GM12872 (cell line): ENCODE measurements at regions not wholly inside any gene's neighbourhood (a gene's known extent, or its start where the extent isn't known, plus 50 kb on each side); places are given as distances from the start of the nearest gene placed in this dataset.

Experiments
- TF ChIP-seq, protein P1 (sequence below): IDR thresholded peaks from 3 replicates; pipeline ENCODE4 v1.5.1; 2011; ENCODE audit warnings: low read depth, mild to moderate bottlenecking, low read length, moderate library complexity; ENCODE audit not compliant: insufficient read depth

DNA sequence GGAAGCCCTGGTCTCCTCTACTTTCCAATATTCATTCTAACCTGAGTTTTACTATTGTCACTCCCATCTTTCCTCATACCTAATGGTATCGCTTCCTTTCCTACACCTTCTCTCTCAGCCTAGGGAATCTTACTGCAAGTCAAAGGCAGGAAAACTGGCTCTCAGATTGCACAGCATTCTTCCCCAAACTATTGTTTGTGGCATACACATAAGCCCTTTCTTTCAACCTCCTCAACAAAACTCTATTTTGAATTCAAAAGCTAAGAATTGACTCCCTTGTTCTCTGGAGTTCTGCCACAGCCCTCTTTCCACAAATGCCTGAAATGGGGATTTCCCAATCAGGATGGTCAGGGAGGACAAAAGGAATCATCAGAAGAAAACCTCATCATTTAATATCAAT is 181.5 kb downstream of the FAM76B start:
- TF ChIP-seq, protein P1, sequence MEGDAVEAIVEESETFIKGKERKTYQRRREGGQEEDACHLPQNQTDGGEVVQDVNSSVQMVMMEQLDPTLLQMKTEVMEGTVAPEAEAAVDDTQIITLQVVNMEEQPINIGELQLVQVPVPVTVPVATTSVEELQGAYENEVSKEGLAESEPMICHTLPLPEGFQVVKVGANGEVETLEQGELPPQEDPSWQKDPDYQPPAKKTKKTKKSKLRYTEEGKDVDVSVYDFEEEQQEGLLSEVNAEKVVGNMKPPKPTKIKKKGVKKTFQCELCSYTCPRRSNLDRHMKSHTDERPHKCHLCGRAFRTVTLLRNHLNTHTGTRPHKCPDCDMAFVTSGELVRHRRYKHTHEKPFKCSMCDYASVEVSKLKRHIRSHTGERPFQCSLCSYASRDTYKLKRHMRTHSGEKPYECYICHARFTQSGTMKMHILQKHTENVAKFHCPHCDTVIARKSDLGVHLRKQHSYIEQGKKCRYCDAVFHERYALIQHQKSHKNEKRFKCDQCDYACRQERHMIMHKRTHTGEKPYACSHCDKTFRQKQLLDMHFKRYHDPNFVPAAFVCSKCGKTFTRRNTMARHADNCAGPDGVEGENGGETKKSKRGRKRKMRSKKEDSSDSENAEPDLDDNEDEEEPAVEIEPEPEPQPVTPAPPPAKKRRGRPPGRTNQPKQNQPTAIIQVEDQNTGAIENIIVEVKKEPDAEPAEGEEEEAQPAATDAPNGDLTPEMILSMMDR, result no peak

DNA sequence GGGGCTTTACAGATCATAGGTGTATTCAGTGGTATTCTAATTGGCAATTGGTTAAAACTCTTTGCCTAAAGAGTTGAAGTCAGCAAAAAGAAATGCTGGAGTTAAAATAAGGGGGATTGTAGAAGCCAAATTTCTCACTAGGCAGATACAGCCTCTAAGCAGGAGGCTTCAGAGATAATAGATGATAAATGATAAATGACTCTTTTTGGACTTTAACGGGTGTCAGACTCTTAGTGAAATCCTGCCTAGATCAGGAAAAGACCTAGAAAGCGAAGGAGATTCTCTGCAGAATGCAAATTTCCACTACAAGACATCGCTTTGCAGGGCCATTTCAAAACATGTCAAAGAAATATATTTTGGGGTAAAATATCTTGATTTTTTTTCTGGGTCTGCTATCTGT is 182.8 kb downstream of the FAM76B start:
- TF ChIP-seq, protein P1, result no peak

DNA sequence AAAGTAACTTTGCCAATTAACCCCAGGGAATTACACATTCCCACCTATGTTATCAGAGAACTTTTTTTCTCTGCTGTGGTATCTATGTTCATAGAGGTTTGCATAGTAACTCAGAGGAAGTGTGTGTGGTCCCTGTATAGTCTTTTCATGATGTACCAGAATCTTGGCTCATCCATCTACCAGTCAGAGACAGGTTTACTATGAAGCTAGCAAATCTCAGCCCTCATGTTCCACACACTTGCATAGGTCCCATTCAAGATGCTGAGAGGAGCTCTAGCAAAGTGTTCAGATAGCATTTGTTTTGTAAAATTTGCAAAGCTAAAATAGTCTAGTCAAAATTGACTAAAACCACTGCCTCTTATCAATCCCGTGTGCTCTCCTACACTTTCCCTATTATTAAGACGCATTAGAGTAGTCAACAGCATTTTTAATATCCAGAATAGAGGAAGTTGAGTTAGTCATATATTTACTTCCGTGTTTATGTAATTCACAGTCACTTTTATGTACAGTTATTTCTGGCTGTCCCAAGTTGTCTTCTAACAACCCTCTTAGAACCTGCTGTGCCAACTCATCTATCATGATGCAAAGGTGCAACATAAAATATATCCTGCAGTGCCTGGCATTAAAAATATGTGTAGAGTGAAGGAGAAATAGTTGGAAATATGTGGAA is 184.2 kb downstream of the FAM76B start:
- TF ChIP-seq, protein P1, result no peak

DNA sequence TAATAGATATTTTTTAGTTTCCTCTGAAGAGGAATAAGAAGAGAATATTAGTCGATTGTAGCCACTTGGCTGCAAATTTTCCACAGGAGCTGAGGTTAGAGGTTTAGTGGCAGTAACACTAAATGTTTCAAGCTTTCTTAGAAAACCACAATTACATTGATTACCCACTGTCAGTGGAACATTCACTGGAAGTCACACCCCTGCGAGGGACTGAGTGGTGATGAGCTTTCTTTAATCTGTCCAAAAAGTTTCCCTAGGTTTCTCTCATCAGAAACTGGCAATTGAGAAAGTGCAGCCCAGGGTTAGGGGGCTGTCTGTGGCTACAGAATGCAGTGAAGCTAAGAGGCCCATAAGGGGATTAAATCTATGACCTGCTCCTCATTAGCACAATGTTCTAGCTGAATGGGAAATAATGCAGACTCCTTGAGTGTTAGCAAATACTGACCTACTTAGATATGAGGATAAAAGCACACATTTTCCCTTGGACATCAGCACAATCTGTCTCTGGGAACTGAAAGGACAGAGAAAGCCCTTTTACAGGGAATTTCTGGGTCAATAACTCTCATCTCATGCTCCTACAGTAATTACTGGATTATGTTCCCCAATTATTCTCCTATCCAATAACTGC is 189.5 kb downstream of the FAM76B start:
- TF ChIP-seq, protein P1, result no peak

DNA sequence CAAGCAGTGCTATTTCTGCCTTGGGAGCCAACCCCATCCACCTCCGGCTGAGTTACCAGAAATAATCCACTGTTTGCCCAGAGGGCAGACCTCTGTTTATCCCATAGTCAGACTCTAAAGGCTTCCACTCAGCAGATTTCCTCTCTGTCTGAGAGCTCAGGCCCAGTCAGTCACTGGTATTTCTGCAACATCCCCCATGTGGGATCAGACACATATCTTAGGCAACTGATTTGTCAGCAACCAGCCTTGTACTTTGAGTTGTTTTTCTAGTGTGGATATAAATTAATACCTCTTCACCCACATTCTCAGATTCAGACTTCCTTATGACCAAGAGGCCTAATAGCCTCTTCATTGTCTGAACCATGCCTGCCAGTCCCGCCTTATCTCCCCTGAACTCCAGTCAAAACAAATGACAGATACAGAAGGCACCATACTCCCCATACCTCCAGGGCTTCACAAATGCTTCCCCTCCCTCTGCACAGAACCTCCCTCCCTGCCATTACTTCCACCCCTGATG is 193.6 kb downstream of the FAM76B start:
- TF ChIP-seq, protein P1, result no peak

DNA sequence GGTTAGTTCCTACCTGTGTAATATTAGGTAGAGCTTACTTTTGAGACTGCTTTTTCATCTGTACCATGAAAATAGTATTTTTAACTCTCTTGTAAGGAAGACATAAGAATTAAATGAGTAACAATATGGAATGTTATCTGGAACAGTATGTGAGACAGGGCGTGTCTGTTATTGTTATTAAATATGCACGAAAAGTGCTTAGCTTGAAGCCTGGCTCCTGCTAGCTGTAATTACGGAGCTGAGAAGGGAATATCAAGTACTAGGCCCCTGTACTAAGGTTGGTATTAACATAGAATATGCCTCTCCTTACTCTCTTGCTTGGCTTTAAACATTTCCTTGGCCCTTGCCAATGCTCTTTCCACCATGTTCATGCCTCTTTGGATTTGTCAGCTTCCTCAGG is 194.0 kb downstream of the FAM76B start:
- TF ChIP-seq, protein P1, result no peak

DNA sequence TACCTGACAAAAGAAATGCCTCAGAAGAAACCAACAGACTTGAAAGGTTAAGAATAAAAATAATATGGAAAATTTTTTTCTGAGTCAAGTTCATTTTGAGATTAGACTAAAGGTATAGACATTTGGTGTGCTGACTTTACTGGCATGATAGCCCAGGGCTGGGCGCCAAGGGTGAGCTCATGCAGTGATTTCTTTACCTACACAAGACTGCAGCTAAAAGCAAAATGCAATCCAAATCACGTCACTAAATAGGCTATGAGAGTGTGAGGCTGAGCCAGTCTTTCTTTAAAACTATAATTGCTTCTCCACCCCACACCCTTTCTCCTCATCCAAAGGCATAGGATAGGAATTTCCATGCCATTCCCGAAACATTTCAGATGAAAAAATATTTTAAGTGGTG is 196.5 kb downstream of the FAM76B start:
- TF ChIP-seq, protein P1, result no peak
